T-cell (primary cell): ENCODE measurements at regions not wholly inside any gene's neighbourhood (a gene's known extent, or its start where the extent isn't known, plus 50 kb on each side); places are given as distances from the start of the nearest gene placed in this dataset.

Experiments
- ATAC-seq, 4 experiments: fragments of 200-7000 bp in 3 of 4; fragments of 150-1000 bp in 1 of 4; cut with Tn5 transposase; replicated peaks in 1 of 4; 1 replicate in 3 of 4; 2 replicates in 1 of 4; pipeline ENCODE4 v1.10.0; 2021; ENCODE audit warnings: moderate library complexity in 3 of 4, mild to moderate bottlenecking in 2 of 4, moderate number of reproducible peaks in 1 of 4
- CTCF ChIA-PET, 2 donors: fragments of 300-600 bp; sonication (Branson Sonifier 250); formaldehyde crosslinking; loops; one replicate each; lab custom pipeline; 2022; ENCODE audit warnings: antibody characterized with exemption in 2 of 2; lab: Charles Lee
- POLR2A ChIA-PET, 2 donors: fragments of 300-600 bp; sonication (Branson Sonifier 250); formaldehyde crosslinking; loops; one replicate each; lab custom pipeline; 2022; ENCODE audit warnings: antibody characterized with exemption in 2 of 2; lab: Charles Lee
- DNase-seq, 35 experiments: peaks; one replicate each; pipeline versions ENCODE4 v3.0.0 to v3.0.0-alpha.2; 2013 to 2023
- H3K27ac ChIP-seq: one replicate; pipeline ENCODE4 v1.5.1; 2013; ENCODE audit warnings: low read length
- H3K27me3 ChIP-seq, 2 experiments: replicated peaks in 1 of 2; 1 replicate in 1 of 2; 2 replicates in 1 of 2; pipeline versions ENCODE4 v1.6.1 to v1.7.0; 2013; ENCODE audit warnings: low read length in 1 of 2, mixed read lengths in 1 of 2; ENCODE audit not compliant: control insufficient read depth in 2 of 2, insufficient read depth in 2 of 2; ENCODE audit errors: extremely low read depth in 1 of 2
- H3K36me3 ChIP-seq, 2 donors: 1 replicate in 1 of 2; 2 replicates in 1 of 2; pipeline versions ENCODE4 v1.6.1 to v1.7.0; 2013; ENCODE audit warnings: low read length in 1 of 2; ENCODE audit not compliant: control insufficient read depth in 2 of 2, insufficient read depth in 1 of 2; ENCODE audit errors: extremely low read depth in 1 of 2
- H3K4me1 ChIP-seq, 2 experiments: 1 replicate in 1 of 2; 2 replicates in 1 of 2; pipeline versions ENCODE4 v1.6.1 to v1.7.0; 2013; ENCODE audit warnings: low read length in 2 of 2, mixed read lengths in 1 of 2; ENCODE audit not compliant: insufficient read depth in 2 of 2, control insufficient read depth in 1 of 2; ENCODE audit errors: extremely low read depth in 1 of 2
- H3K4me3 ChIP-seq, 2 donors: 1 replicate in 1 of 2; 2 replicates in 1 of 2; pipeline versions ENCODE4 v1.5.1 to v1.7.0; 2013; ENCODE audit warnings: mild to moderate bottlenecking in 2 of 2, low read length in 1 of 2, moderate library complexity in 1 of 2; ENCODE audit not compliant: control insufficient read depth in 1 of 2; ENCODE audit errors: extremely low read depth in 1 of 2
- H3K9me3 ChIP-seq: 2 replicates; pipeline ENCODE4 v1.7.0; 2013
- H3K27ac Mint-ChIP-seq, 2 donors: one replicate each; pipeline ENCODE4 v1.8.0; 2020 to 2021; ENCODE audit warnings: mild to moderate bottlenecking in 2 of 2, mixed read lengths in 2 of 2
- H3K27me3 Mint-ChIP-seq, 2 donors: one replicate each; pipeline ENCODE4 v1.8.0; 2021 to 2022; ENCODE audit warnings: mixed read lengths in 2 of 2
- H3K36me3 Mint-ChIP-seq: one replicate; pipeline ENCODE4 v1.8.0; 2021; ENCODE audit warnings: mixed read lengths
- H3K4me1 Mint-ChIP-seq, 3 donors: one replicate each; pipeline ENCODE4 v1.8.0; 2020 to 2022; ENCODE audit warnings: mixed read lengths in 3 of 3, mild to moderate bottlenecking in 1 of 3
- H3K4me3 Mint-ChIP-seq, 3 donors: one replicate each; pipeline ENCODE4 v1.8.0; 2020 to 2022; ENCODE audit warnings: mild to moderate bottlenecking in 3 of 3, mixed read lengths in 3 of 3, moderate library complexity in 3 of 3
- H3K9me3 Mint-ChIP-seq, 3 donors: one replicate each; pipeline ENCODE4 v1.8.0; 2020 to 2022; ENCODE audit warnings: mixed read lengths in 3 of 3
- WGBS: methylation state at CpG from one replicate; pipeline ENCODE4 v1.1.5; 2013; ENCODE audit warnings: missing lambda C conversion rate; ENCODE audit not compliant: insufficient coverage; 5-methylcytosine and 5-hydroxymethylcytosine counted together

DNA sequence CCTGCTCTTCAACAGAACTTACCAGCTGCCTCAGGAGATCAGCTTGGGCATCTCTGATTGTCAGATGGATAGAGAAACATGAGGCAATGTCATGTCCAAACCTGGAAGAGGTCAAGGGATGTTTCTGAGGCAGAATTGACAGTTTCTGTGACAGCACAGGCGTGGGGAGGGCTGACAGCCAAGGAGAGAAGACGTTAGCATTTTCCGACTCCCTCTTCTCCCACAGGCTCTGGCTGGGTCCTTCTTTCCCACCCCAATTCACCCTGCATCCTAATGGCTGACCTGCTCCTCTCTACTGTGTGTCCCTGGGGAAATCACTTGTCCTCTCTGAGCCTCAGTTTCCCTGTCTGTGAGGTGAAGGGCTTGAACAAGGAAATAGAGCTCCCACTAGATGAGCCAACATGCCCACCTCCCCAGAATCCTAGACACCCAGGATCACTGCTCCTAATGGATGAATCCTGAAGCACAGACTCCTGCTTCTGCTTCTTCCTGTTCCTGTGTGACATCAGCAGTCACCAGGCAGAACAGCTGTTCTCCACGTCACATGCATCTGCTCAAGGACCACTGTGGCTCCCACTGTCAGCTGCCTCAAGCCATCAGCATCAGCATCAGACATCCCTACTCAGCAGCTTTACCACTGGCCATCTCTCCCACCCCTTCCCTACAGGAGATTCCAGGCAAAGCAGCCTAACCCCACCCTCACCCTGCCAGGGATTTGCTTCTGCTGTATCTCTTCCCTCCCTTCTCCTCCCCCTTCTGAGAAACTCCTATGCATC, 408.0 kb downstream of the MATN1 start:
- H3K36me3 Mint-ChIP-seq: no peaks in the 10 kb centered on the region
- ChIA-PET POLR2A (no interaction called here), CTCF (no interaction called here)
- DNase-seq: no peak
- no peak overlapping the region for H3K4me3 ChIP-seq
- H3K9me3 Mint-ChIP-seq: no peaks in the 10 kb centered on the region
- no peak overlapping the region for H3K4me3 Mint-ChIP-seq
- H3K4me1 Mint-ChIP-seq: no peaks in the 10 kb centered on the region
- ATAC-seq: no peak
- no peaks in the 10 kb centered on the region for H3K9me3 ChIP-seq
- H3K27me3 Mint-ChIP-seq: peaks cover 36 to 51% of the 10 kb centered on the region in 2 donors
- H3K27me3 ChIP-seq: peaks cover 0 to 50% of the 10 kb centered on the region in 2 experiments
- H3K36me3 ChIP-seq: no peaks in the 10 kb centered on the region
- H3K27ac ChIP-seq: no peak overlapping the region
- no peaks in the 10 kb centered on the region for H3K4me1 ChIP-seq
- no peak overlapping the region for H3K27ac Mint-ChIP-seq
- 33% methylated on average over 1 of the region's 4 CpGs for WGBS

DNA sequence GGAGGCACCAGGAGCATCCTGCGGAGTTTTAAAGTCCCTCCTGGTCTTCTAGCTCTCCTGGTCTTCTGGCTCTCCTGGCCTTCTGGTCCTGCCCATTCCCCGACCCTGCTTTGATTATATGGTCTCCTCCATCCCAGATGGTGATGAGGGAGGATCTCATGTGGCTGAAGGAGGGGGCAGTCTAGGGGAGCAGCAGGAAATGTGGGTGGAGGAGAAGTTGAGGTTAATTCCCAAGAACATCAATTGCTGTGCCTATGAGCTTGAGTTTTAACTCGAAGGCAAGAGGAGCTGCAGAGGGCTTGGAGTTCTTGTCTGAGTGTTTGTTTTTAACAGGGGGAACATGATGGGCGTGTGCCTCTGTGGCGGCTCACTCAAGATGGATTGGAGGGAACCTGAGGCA, 408.8 kb downstream of the MATN1 start:
- H3K27ac Mint-ChIP-seq: no peak overlapping the region
- H3K27me3 ChIP-seq: peaks cover 0 to 44% of the 10 kb centered on the region in 2 experiments
- H3K27me3 Mint-ChIP-seq: peaks cover 31 to 45% of the 10 kb centered on the region in 2 donors
- no peaks in the 10 kb centered on the region for H3K36me3 ChIP-seq
- H3K9me3 Mint-ChIP-seq: no peaks in the 10 kb centered on the region
- POLR2A ChIA-PET: no interaction called here
- CTCF ChIA-PET: no interaction called here
- WGBS: 51% methylated on average over 4 of the region's 5 CpGs
- H3K4me3 ChIP-seq: no peak overlapping the region
- H3K36me3 Mint-ChIP-seq: no peaks in the 10 kb centered on the region
- no peak overlapping the region for H3K4me3 Mint-ChIP-seq
- no peak for DNase-seq
- no peak for ATAC-seq
- H3K4me1 ChIP-seq: no peaks in the 10 kb centered on the region
- no peak overlapping the region for H3K27ac ChIP-seq
- no peaks in the 10 kb centered on the region for H3K9me3 ChIP-seq
- no peaks in the 10 kb centered on the region for H3K4me1 Mint-ChIP-seq

DNA sequence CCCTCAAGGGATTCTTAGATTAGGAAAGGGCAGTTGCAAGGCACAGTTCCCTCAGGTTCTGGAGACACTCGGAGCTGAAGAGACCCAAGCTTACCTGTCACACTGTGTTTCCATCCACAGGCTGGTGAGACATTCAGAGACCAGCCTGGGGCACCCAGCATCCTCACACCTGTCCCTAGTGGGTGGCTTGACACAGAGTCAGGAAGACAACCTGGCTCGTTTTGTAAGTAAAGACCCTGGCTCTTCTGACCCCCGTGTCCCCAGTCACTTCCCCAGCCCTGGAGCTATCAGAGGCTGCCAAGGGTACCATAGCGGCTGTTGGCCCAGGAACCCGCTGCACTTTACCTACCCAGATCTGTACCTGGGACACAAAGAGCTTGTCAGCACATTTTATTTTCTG, 409.8 kb downstream of the MATN1 start:
- H3K27me3 Mint-ChIP-seq: peaks cover 28 to 40% of the 10 kb centered on the region in 2 donors
- ATAC-seq: no peak
- ChIA-PET POLR2A (no interaction called here), CTCF (no interaction called here)
- no peaks in the 10 kb centered on the region for H3K4me1 ChIP-seq
- no peak overlapping the region for H3K4me3 Mint-ChIP-seq
- no peaks in the 10 kb centered on the region for H3K36me3 ChIP-seq
- H3K9me3 Mint-ChIP-seq: no peaks in the 10 kb centered on the region
- no peak overlapping the region for H3K4me3 ChIP-seq
- H3K27ac ChIP-seq: no peak overlapping the region
- H3K4me1 Mint-ChIP-seq: no peaks in the 10 kb centered on the region
- peaks cover 0 to 35% of the 10 kb centered on the region in 2 experiments for H3K27me3 ChIP-seq
- no peaks in the 10 kb centered on the region for H3K36me3 Mint-ChIP-seq
- no peak for DNase-seq
- WGBS: 64% methylated on average over 5 of the region's 5 CpGs
- H3K9me3 ChIP-seq: no peaks in the 10 kb centered on the region
- no peak overlapping the region for H3K27ac Mint-ChIP-seq

GRCh38 chr1:30313176-30313575, 410.2 kb downstream of the MATN1 start:
- no peak overlapping the region for H3K27ac Mint-ChIP-seq
- no peaks in the 10 kb centered on the region for H3K36me3 ChIP-seq
- H3K27me3 Mint-ChIP-seq: peaks cover 29 to 39% of the 10 kb centered on the region in 2 donors
- H3K4me1 ChIP-seq: no peaks in the 10 kb centered on the region
- ChIA-PET POLR2A (no interaction called here), CTCF (no interaction called here)
- H3K4me3 ChIP-seq: no peak overlapping the region
- 80% methylated on average over 3 of the region's 6 CpGs for WGBS
- H3K27ac ChIP-seq: no peak overlapping the region
- no peak overlapping the region for H3K4me3 Mint-ChIP-seq
- H3K4me1 Mint-ChIP-seq: no peaks in the 10 kb centered on the region
- no peaks in the 10 kb centered on the region for H3K9me3 Mint-ChIP-seq
- DNase-seq (no peak), ATAC-seq (no peak)
- peaks cover 0 to 32% of the 10 kb centered on the region in 2 experiments for H3K27me3 ChIP-seq
- H3K9me3 ChIP-seq: no peaks in the 10 kb centered on the region
- no peaks in the 10 kb centered on the region for H3K36me3 Mint-ChIP-seq

DNA sequence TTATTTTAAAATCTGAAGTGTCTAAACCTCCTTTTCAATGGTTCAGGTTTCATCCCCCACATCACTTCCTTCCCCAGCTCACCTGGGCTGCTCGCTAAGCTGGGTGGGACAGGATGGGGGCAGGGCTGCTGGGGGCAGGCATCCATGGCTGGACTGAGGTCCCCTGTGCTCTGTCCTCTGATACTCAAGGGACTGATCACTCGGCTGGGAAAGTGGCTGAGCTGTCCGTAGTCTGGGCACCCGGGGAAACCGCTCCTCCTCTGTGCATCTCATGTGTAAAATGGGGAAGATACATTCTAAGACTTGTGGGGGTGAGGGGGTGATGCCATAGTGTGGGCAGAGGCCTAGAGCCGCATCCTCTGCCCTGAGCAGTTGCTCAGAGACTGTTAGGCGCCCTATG, 411.2 kb downstream of the MATN1 start:
- CTCF ChIA-PET: no interaction called here
- ATAC-seq: no peak

GRCh38 chr1:30311749-30312148, 411.6 kb downstream of the MATN1 start:
- no peak for ATAC-seq
- Histone ChIP-seq H3K9me3 (no peaks in the 10 kb centered on the region), H3K27ac (no peak overlapping the region), H3K4me3 (no peak overlapping the region), H3K27me3 (peaks cover 0 to 31% of the 10 kb centered on the region in 2 experiments), H3K36me3 (no peaks in the 10 kb centered on the region), H3K4me1 (no peaks in the 10 kb centered on the region)
- no peaks in the 10 kb centered on the region for H3K9me3 Mint-ChIP-seq
- no peaks in the 10 kb centered on the region for H3K36me3 Mint-ChIP-seq
- DNase-seq: no peak
- H3K4me1 Mint-ChIP-seq: no peaks in the 10 kb centered on the region
- CTCF ChIA-PET: no interaction called here
- no peak overlapping the region for H3K4me3 Mint-ChIP-seq
- 100% methylated on average over 1 of the region's 1 CpG for WGBS
- peaks cover 28 to 44% of the 10 kb centered on the region in 2 donors for H3K27me3 Mint-ChIP-seq
- H3K27ac Mint-ChIP-seq: no peak overlapping the region
- POLR2A ChIA-PET: no interaction called here

More for the DNA sequence above, 411.2 kb downstream of the MATN1 start:
- Mint-ChIP-seq H3K36me3 (no peaks in the 10 kb centered on the region), H3K4me1 (no peaks in the 10 kb centered on the region), H3K4me3 (no peak overlapping the region), H3K27me3 (peaks cover 28 to 44% of the 10 kb centered on the region in 2 donors), H3K27ac (peak overlapping the region in 1 of 2 donors; percentile 17), H3K9me3 (no peaks in the 10 kb centered on the region)
- 56% methylated on average over 5 of the region's 7 CpGs for WGBS
- Histone ChIP-seq H3K9me3 (no peaks in the 10 kb centered on the region), H3K36me3 (no peaks in the 10 kb centered on the region), H3K4me3 (no peak overlapping the region), H3K27ac (no peak overlapping the region), H3K27me3 (peaks cover 0 to 31% of the 10 kb centered on the region in 2 experiments), H3K4me1 (no peaks in the 10 kb centered on the region)
- DNase-seq: no peak
- POLR2A ChIA-PET: no interaction called here
